SK-N-SH (cell line): ENCODE measurements at regions not wholly inside any gene's neighbourhood (a gene's known extent, or its start where the extent isn't known, plus 50 kb on each side); places are given as distances from the start of the nearest gene placed in this dataset.

Experiments used
- CHD2 ChIP-seq: fragments of 150-350 bp; IDR thresholded peaks from 2 replicates; pipeline ENCODE4 v1.6.1; 2018; ENCODE audit warnings: low read length; ENCODE audit not compliant: partially characterized antibody
- CTCF ChIP-seq: fragments of 200-600 bp; sonication (generic); IDR thresholded peaks from 2 replicates; pipeline ENCODE4 v1.6.1; 2017; ENCODE audit warnings: antibody characterized with exemption, mild to moderate bottlenecking, moderate library complexity
- FOXM1 ChIP-seq: IDR thresholded peaks from 2 replicates; pipeline ENCODE4 v1.4.0; 2012; ENCODE audit warnings: low read depth, mild to moderate bottlenecking
- GATA2 ChIP-seq: sonication (generic); formaldehyde crosslinking; IDR thresholded peaks from 2 replicates; pipeline ENCODE4 v1.5.0; 2020; ENCODE audit warnings: mild to moderate bottlenecking, missing genetic modification reagents
- MAX ChIP-seq: IDR thresholded peaks from 2 replicates; pipeline ENCODE4 v1.4.0; 2012; ENCODE audit warnings: low read depth
- MEF2A ChIP-seq: IDR thresholded peaks from 2 replicates; pipeline ENCODE4 v1.4.0; 2012; ENCODE audit warnings: low read depth, borderline replicate concordance
- NRF1 ChIP-seq: IDR thresholded peaks from 2 replicates; pipeline ENCODE4 v1.6.1; 2012; ENCODE audit warnings: low read depth, mild to moderate bottlenecking, low read length
- POLR2AphosphoS5 ChIP-seq: IDR thresholded peaks from 2 replicates; pipeline ENCODE4 v1.6.1; 2012; ENCODE audit warnings: low read depth, low read length
- RAD21 ChIP-seq: IDR thresholded peaks from 2 replicates; pipeline ENCODE4 v1.6.1; 2012; ENCODE audit warnings: mild to moderate bottlenecking, low read length
- REST ChIP-seq: IDR thresholded peaks from 2 replicates; pipeline ENCODE4 v1.6.1; 2012; ENCODE audit warnings: mild to moderate bottlenecking, low read depth, low read length, moderate library complexity
- RFX5 ChIP-seq: IDR thresholded peaks from 2 replicates; pipeline ENCODE4 v1.6.1; 2012; ENCODE audit warnings: mild to moderate bottlenecking, improper control_type of control experiment, low read length
- USF1 ChIP-seq: IDR thresholded peaks from 2 replicates; pipeline ENCODE4 v1.4.0; 2012; ENCODE audit warnings: low read depth, borderline replicate concordance
- USF2 ChIP-seq: fragments of 150-350 bp; IDR thresholded peaks from 2 replicates; pipeline ENCODE4 v1.6.1; 2017; ENCODE audit warnings: antibody characterized with exemption, low read length, low read depth, borderline replicate concordance

- TF ChIP-seq GATA2 (CRISPR knock-in tag) (no peak), USF2 (no peak), CTCF (no peak), RAD21 (no peak), FOXM1 (no peak), MEF2A (no peak), MAX (no peak), USF1 (no peak), NRF1 (no peak), REST (no peak), CHD2 (no peak), POLR2AphosphoS5 (no peak), RFX5 (no peak)
Observed at GRCh38 chr21:19981938-19982337, 1016.3 kb upstream of the NCAM2 start.
